HEK293T (cell line): ENCODE measurements at regions not wholly inside any gene's neighbourhood (a gene's known extent, or its start where the extent isn't known, plus 50 kb on each side); places are given as distances from the start of the nearest gene placed in this dataset.

Experiments
- CTCF ChIA-PET: fragments of 350-600 bp; formaldehyde crosslinking; extraction: SDS; loops from one replicate; lab custom pipeline; 2021; ENCODE audit warnings: antibody characterized with exemption, inconsistent platforms; lab: Yijun Ruan, JAX
- POLR2A ChIA-PET: fragments of 350-600 bp; formaldehyde crosslinking; extraction: SDS; loops from one replicate; lab custom pipeline; 2020; ENCODE audit warnings: antibody characterized with exemption, inconsistent platforms; lab: Yijun Ruan, JAX
- DNase-seq: peaks from one replicate; pipeline ENCODE4 v3.0.0; 2012; ENCODE audit warnings: mixed read lengths; ENCODE audit errors: extremely low spot score
- ARNT ChIP-seq: fragments of 450-650 bp; IDR thresholded peaks from 2 replicates; pipeline ENCODE4 v1.6.1; 2017; ENCODE audit warnings: mild to moderate bottlenecking
- BHLHE40 ChIP-seq: fragments of 450-650 bp; IDR thresholded peaks from 2 replicates; pipeline ENCODE4 v1.6.1; 2016; ENCODE audit warnings: mild to moderate bottlenecking, moderate library complexity, borderline replicate concordance
- CTBP1 ChIP-seq: fragments of 450-650 bp; IDR thresholded peaks from 2 replicates; pipeline ENCODE4 v1.6.1; 2016; ENCODE audit warnings: borderline replicate concordance
- ELF4 ChIP-seq: fragments of 450-650 bp; IDR thresholded peaks from 2 replicates; pipeline ENCODE4 v1.6.1; 2017; ENCODE audit warnings: antibody characterized with exemption
- FOXA1 ChIP-seq: fragments of 450-650 bp; IDR thresholded peaks from 2 replicates; pipeline ENCODE4 v1.6.1; 2016; ENCODE audit warnings: mild to moderate bottlenecking
- FOXK2 ChIP-seq: fragments of 450-650 bp; IDR thresholded peaks from 2 replicates; pipeline ENCODE4 v1.6.1; 2016; ENCODE audit warnings: mild to moderate bottlenecking
- FOXM1 ChIP-seq: fragments of 450-650 bp; IDR thresholded peaks from 2 replicates; pipeline ENCODE4 v1.6.1; 2017; ENCODE audit warnings: mild to moderate bottlenecking, borderline replicate concordance
- HDGF ChIP-seq: fragments of 450-650 bp; IDR thresholded peaks from 2 replicates; pipeline ENCODE4 v1.6.1; 2017; ENCODE audit warnings: antibody characterized with exemption, borderline replicate concordance
- L3MBTL2 ChIP-seq: fragments of 450-650 bp; conservative IDR thresholded peaks from 2 replicates; pipeline ENCODE4 v1.6.1; 2016; ENCODE audit warnings: mild to moderate bottlenecking
- LEF1 ChIP-seq: fragments of 450-650 bp; IDR thresholded peaks from 2 replicates; pipeline ENCODE4 v1.6.1; 2017; ENCODE audit warnings: mild to moderate bottlenecking, borderline replicate concordance
- NFRKB ChIP-seq: fragments of 450-650 bp; IDR thresholded peaks from 2 replicates; pipeline ENCODE4 v1.6.1; 2016; ENCODE audit warnings: mild to moderate bottlenecking, moderate library complexity
- PKNOX1 ChIP-seq: fragments of 450-650 bp; IDR thresholded peaks from 2 replicates; pipeline ENCODE4 v1.6.1; 2016
- SP1 ChIP-seq: fragments of 450-650 bp; IDR thresholded peaks from 2 replicates; pipeline ENCODE4 v1.6.1; 2017
- SUZ12 ChIP-seq: fragments of 450-650 bp; IDR thresholded peaks from 2 replicates; pipeline ENCODE4 v1.6.1; 2016; ENCODE audit warnings: mild to moderate bottlenecking
- TARDBP ChIP-seq: fragments of 450-650 bp; IDR thresholded peaks from 2 replicates; pipeline ENCODE4 v1.6.1; 2016
- ZNF384 ChIP-seq: fragments of 450-650 bp; IDR thresholded peaks from 2 replicates; pipeline ENCODE4 v1.6.1; 2016

DNA sequence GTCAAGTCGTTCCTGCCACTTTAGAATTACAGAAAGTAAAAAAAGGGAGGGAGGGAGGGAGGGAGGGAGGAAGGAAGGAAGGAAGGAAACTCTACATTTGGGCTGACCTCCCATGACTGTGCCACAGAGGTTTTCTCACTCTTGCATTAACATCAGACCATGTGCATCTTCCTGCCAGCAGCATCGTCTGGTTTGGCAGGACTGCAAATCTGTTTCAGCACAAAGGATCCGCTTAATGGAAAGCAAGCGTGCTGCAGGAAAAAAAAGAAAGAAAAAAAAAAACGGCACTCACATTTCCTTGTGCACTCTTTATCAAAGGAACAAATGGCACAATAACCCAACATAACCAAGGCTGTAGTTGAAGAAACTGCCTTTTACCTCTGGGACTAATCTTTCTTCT lies 148.8 kb upstream of the HES1 start:
- no peak for DNase-seq
- no peak for TF ChIP-seq FOXK2
- ChIA-PET POLR2A (no interaction called here), CTCF (no interaction called here)

DNA sequence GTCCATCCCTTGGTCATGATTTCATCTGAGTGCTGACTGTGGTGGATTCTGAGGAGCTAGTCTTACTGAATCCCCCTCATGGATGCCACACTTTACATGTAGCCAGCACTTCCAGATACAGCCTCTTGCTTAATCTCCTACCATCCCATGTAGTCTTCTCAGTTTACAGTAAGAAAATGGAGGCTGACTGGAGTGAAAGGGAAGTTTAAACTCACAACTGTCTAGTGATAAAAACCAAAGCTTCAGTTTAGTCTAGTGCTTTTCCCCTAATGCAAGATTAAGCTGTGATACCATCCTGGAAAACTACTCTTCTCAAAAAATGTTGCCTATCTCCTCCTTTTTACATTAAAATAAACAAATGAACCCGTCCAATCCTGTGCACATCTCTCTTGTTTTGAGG lies 146.8 kb upstream of the HES1 start:
- DNase-seq = no peak
- TF ChIP-seq PKNOX1 (no peak), CTBP1 (no peak), LEF1 (no peak), SP1 (no peak), FOXM1 (no peak), TARDBP (no peak), BHLHE40 (no peak), ZNF384 (no peak), FOXK2 (no peak), L3MBTL2 (no peak), ARNT (no peak), SUZ12 (no peak), NFRKB (no peak), ELF4 (no peak), HDGF (no peak), FOXA1 (no peak)
- ChIA-PET POLR2A (no interaction called here), CTCF (no interaction called here)

- TF ChIP-seq NFRKB = no peak
- DNase-seq = no peak
- ChIA-PET CTCF (no interaction called here), POLR2A (interaction anchor here (0.9 kb wide), 1 partner anchor 149 kb away, joined by 3 read pairs; no protein-coding TSS in a partner anchor)
These were observed 144.1 kb upstream of the HES1 start for GRCh38 chr3:193991666-193992424.

DNA sequence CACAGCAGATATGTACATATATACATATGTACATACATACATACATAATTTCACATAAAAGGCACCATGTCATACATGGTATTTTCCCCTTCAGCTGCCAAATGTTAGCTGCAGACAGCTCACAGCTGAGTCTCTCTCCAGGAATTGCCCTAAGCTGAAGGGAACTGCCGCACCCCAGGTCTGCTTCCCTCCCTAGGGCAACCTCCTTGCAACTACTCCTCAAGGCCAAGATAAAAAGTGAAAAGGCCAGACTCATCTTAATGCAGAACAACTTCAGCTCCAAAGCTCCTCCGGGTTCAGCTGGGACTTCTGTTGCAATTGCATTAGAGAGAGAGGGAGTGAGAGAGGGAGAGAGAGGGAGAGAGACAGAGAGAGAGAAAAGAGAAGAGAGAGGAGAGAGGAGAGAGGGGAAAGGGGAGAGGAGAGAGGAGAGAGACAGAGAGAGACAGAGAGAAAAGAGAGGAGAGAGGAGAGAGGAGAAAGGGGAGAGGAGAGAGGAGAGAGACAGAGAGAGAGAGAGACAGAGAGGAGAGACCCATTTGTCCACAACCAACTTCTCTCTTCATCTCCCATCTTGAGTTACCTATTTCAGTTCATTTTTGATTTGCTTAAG lies 143.4 kb upstream of the HES1 start:
- DNase-seq = no peak
- CTCF ChIA-PET = no interaction called here
- TF ChIP-seq LEF1 (no peak), FOXK2 (no peak), FOXA1 (no peak), SP1 (no peak), ARNT (no peak), TARDBP (no peak), ZNF384 (no peak), FOXM1 (no peak), SUZ12 (no peak), CTBP1 (no peak), PKNOX1 (no peak), L3MBTL2 (no peak), NFRKB (no peak)
- POLR2A ChIA-PET = interaction anchor here (0.9 kb wide), 1 partner anchor 148 kb away, joined by 3 read pairs; no protein-coding TSS in a partner anchor

- ChIA-PET CTCF (no interaction called here), POLR2A (no interaction called here)
- no peak for DNase-seq
- TF ChIP-seq L3MBTL2 (no peak), FOXA1 (no peak), ARNT (no peak), ZNF384 (no peak), TARDBP (no peak), ELF4 (no peak), HDGF (no peak), LEF1 (no peak), SP1 (no peak), PKNOX1 (no peak), NFRKB (no peak), FOXK2 (no peak)
These were observed 139.7 kb upstream of the HES1 start for GRCh38 chr3:193996221-193996620.

- ChIA-PET POLR2A (no interaction called here), CTCF (no interaction called here)
- no peak for DNase-seq
- no peak for TF ChIP-seq TARDBP
- TF ChIP-seq SP1 = no peak
- TF ChIP-seq FOXK2 = no peak
- no peak for TF ChIP-seq ARNT
- TF ChIP-seq NFRKB = no peak
- TF ChIP-seq FOXM1 = no peak
- no peak for TF ChIP-seq ZNF384
- no peak for TF ChIP-seq PKNOX1
- TF ChIP-seq CTBP1 = no peak
- no peak for TF ChIP-seq SUZ12
- no peak for TF ChIP-seq BHLHE40
- TF ChIP-seq HDGF = no peak
- TF ChIP-seq L3MBTL2 = no peak
- no peak for TF ChIP-seq LEF1
These were observed 139.3 kb upstream of the HES1 start for GRCh38 chr3:193996641-193997089.
